Neutrophil (primary cell): ENCODE measurements at regions not wholly inside any gene's neighbourhood (a gene's known extent, or its start where the extent isn't known, plus 50 kb on each side); places are given as distances from the start of the nearest gene placed in this dataset.

Experiments used
- H3K27ac ChIP-seq: fragments of 200-600 bp; sonication (generic); 2 replicates; pipeline ENCODE4 v1.5.1; 2016; ENCODE audit warnings: mild to moderate bottlenecking, moderate library complexity
- H3K27me3 ChIP-seq: fragments of 200-600 bp; sonication (generic); 2 replicates; pipeline ENCODE4 v1.6.0; 2016; ENCODE audit warnings: mild to moderate bottlenecking
- H3K36me3 ChIP-seq: fragments of 200-600 bp; sonication (generic); 2 replicates; pipeline ENCODE4 v1.5.1; 2017
- H3K4me1 ChIP-seq, 2 experiments: fragments of 200-600 bp in 1 of 2; sonication (generic) in 1 of 2; 1 replicate in 1 of 2; 2 replicates in 1 of 2; pipeline versions ENCODE4 v1.5.1 to v1.6.1; 2013 to 2016; ENCODE audit warnings: low read depth in 1 of 2, low read length in 1 of 2, mild to moderate bottlenecking in 1 of 2, moderate library complexity in 1 of 2; ENCODE audit not compliant: control insufficient read depth in 1 of 2, insufficient read depth in 1 of 2
- H3K4me3 ChIP-seq, 2 experiments: fragments of 200-600 bp in 1 of 2; sonication (generic) in 1 of 2; 1 replicate in 1 of 2; 2 replicates in 1 of 2; pipeline ENCODE4 v1.5.1; 2013 to 2016; ENCODE audit warnings: low read depth in 1 of 2, low read length in 1 of 2, mild to moderate bottlenecking in 1 of 2, moderate library complexity in 1 of 2
- H3K9me3 ChIP-seq: fragments of 200-600 bp; sonication (generic); 2 replicates; pipeline ENCODE4 v1.5.1; 2016
- CTCF ChIP-seq: fragments of 200-600 bp; sonication (generic); IDR thresholded peaks from 2 replicates; pipeline ENCODE4 v1.5.1; 2016; ENCODE audit warnings: antibody characterized with exemption

- no peaks in the 10 kb centered on the region for H3K36me3 ChIP-seq
- no peak overlapping the region for H3K4me3 ChIP-seq
- no peaks in the 10 kb centered on the region for H3K9me3 ChIP-seq
- no peak overlapping the region for H3K27ac ChIP-seq
- TF ChIP-seq CTCF: no peak
- no peaks in the 10 kb centered on the region for H3K27me3 ChIP-seq
- no peaks in the 10 kb centered on the region for H3K4me1 ChIP-seq
Measured at GRCh38 chr15:37206690-37207089, 106.3 kb upstream of the MEIS2 start.

- H3K36me3 ChIP-seq: no peaks in the 10 kb centered on the region
- no peaks in the 10 kb centered on the region for H3K9me3 ChIP-seq
- no peak for TF ChIP-seq CTCF
- no peak overlapping the region for H3K4me3 ChIP-seq
- no peaks in the 10 kb centered on the region for H3K27me3 ChIP-seq
- no peaks in the 10 kb centered on the region for H3K4me1 ChIP-seq
- no peak overlapping the region for H3K27ac ChIP-seq
Measured at GRCh38 chr15:37208146-37209040, 108.0 kb upstream of the MEIS2 start.

GRCh38 chr15:37209041-37209363 lies 108.7 kb upstream of the MEIS2 start:
- H3K4me1 ChIP-seq: no peaks in the 10 kb centered on the region
- no peaks in the 10 kb centered on the region for H3K27me3 ChIP-seq
- H3K36me3 ChIP-seq: no peaks in the 10 kb centered on the region
- H3K4me3 ChIP-seq: no peak overlapping the region
- TF ChIP-seq CTCF: no peak
- no peaks in the 10 kb centered on the region for H3K9me3 ChIP-seq
- no peak overlapping the region for H3K27ac ChIP-seq

- H3K4me3 ChIP-seq: no peak overlapping the region
- no peaks in the 10 kb centered on the region for H3K9me3 ChIP-seq
- no peak for TF ChIP-seq CTCF
- no peak overlapping the region for H3K27ac ChIP-seq
- no peaks in the 10 kb centered on the region for H3K36me3 ChIP-seq
- H3K4me1 ChIP-seq: no peaks in the 10 kb centered on the region
- no peaks in the 10 kb centered on the region for H3K27me3 ChIP-seq
Measured at GRCh38 chr15:37217567-37217966, 117.2 kb upstream of the MEIS2 start.

GRCh38 chr15:37218351-37218916 lies 118.1 kb upstream of the MEIS2 start:
- Histone ChIP-seq H3K27ac (no peak overlapping the region), H3K9me3 (no peaks in the 10 kb centered on the region), H3K4me3 (no peak overlapping the region), H3K36me3 (no peaks in the 10 kb centered on the region), H3K4me1 (no peaks in the 10 kb centered on the region), H3K27me3 (no peaks in the 10 kb centered on the region)
- TF ChIP-seq CTCF: no peak
